SU-DHL-6 (cell line): ENCODE measurements at regions not wholly inside any gene's neighbourhood (a gene's known extent, or its start where the extent isn't known, plus 50 kb on each side); places are given as distances from the start of the nearest gene placed in this dataset.

ENCODE experiments used
- H2AFZ ChIP-seq: fragments of 200-600 bp; sonication (generic); 2 replicates; pipeline ENCODE4 v1.6.1; 2014; ENCODE audit warnings: low read depth, mild to moderate bottlenecking, moderate library complexity, mixed read lengths, antibody characterized with exemption, low read length; ENCODE audit not compliant: severe bottlenecking
- H3F3A ChIP-seq: fragments of 200-600 bp; shearing (Covaris generic); 2 replicates; pipeline ENCODE4 v1.6.0; 2016; ENCODE audit warnings: antibody characterized with exemption, mild to moderate bottlenecking; ENCODE audit not compliant: insufficient read depth
- H3K27ac ChIP-seq: fragments of 200-600 bp; sonication (generic); 2 replicates; pipeline ENCODE4 v1.5.1; 2016; ENCODE audit warnings: low read depth, mild to moderate bottlenecking, low read length, moderate library complexity, mixed read lengths
- H3K27me3 ChIP-seq: fragments of 200-600 bp; sonication (generic), shearing (Covaris generic); 2 replicates; pipeline ENCODE4 v1.6.0; 2014; ENCODE audit warnings: mild to moderate bottlenecking, low read length
- H3K36me3 ChIP-seq: fragments of 200-600 bp; sonication (generic); 2 replicates; pipeline ENCODE4 v1.6.1; 2014; ENCODE audit warnings: mild to moderate bottlenecking, low read length, mixed read lengths
- H3K4me2 ChIP-seq: fragments of 300-600, 200-600 bp; shearing (Covaris generic), sonication (generic); 2 replicates; pipeline ENCODE4 v1.6.0; 2014; ENCODE audit warnings: low read length, low read depth, mild to moderate bottlenecking; ENCODE audit not compliant: poor library complexity, severe bottlenecking
- H3K4me3 ChIP-seq: fragments of 200-600 bp; sonication (generic); 2 replicates; pipeline ENCODE4 v1.5.1; 2014; ENCODE audit warnings: antibody characterized with exemption, low read length, mild to moderate bottlenecking, mixed read lengths; ENCODE audit not compliant: insufficient read depth, poor library complexity, severe bottlenecking
- H3K79me2 ChIP-seq: fragments of 200-600 bp; sonication (generic); 2 replicates; pipeline ENCODE4 v1.6.1; 2014; ENCODE audit warnings: mild to moderate bottlenecking, low read length, moderate library complexity; ENCODE audit not compliant: insufficient read depth
- H3K9ac ChIP-seq: fragments of 200-600 bp; sonication (generic); 2 replicates; pipeline ENCODE4 v1.7.0; 2014; ENCODE audit warnings: mild to moderate bottlenecking, low read length
- H3K9me2 ChIP-seq: fragments of 200-600 bp; sonication (generic); replicated peaks from 2 replicates; pipeline ENCODE4 v1.6.1; 2014; ENCODE audit warnings: low read length; ENCODE audit not compliant: insufficient read depth
- H3K9me3 ChIP-seq: fragments of 200-600 bp; sonication (generic); 2 replicates; pipeline ENCODE4 v1.6.1; 2014; ENCODE audit warnings: low read length, mixed read lengths; ENCODE audit not compliant: insufficient read depth
- H4K20me1 ChIP-seq: fragments of 200-600 bp; sonication (generic); 2 replicates; pipeline ENCODE4 v1.6.1; 2014; ENCODE audit warnings: low read depth, mild to moderate bottlenecking, antibody characterized with exemption, low read length, moderate library complexity, mixed read lengths
- CTCF ChIP-seq: fragments of 200-600 bp; sonication (generic); IDR thresholded peaks from one replicate; pipeline ENCODE4 v1.5.1; 2017; ENCODE audit warnings: antibody characterized with exemption, mild to moderate bottlenecking, low read length, moderate library complexity; ENCODE audit not compliant: insufficient read depth, poor library complexity, severe bottlenecking
- EZH2phosphoT487 ChIP-seq: fragments of 200-600 bp; sonication (generic), shearing (Covaris generic); conservative IDR thresholded peaks from 2 replicates; pipeline ENCODE4 v1.6.1; 2018; ENCODE audit warnings: mild to moderate bottlenecking, antibody characterized with exemption, low read length, moderate library complexity, mixed read lengths

- Histone ChIP-seq H3K36me3 (no peaks in the 10 kb centered on the region), H3K9ac (no peak overlapping the region), H3K27me3 (no peaks in the 10 kb centered on the region), H3K9me3 (no peaks in the 10 kb centered on the region), H3K9me2 (no peaks in the 10 kb centered on the region; the same call in 1 of the 2 replicates), H3K4me3 (no peak overlapping the region), H3K79me2 (no peaks in the 10 kb centered on the region), H2AFZ (no peak overlapping the region), H4K20me1 (no peaks in the 10 kb centered on the region), H3F3A (no peaks in the 10 kb centered on the region), H3K27ac (no peak overlapping the region), H3K4me2 (no peak overlapping the region)
- TF ChIP-seq EZH2phosphoT487, result no peak
- no peak for TF ChIP-seq CTCF
These were observed 780.8 kb upstream of the CDH8 start for GRCh38 chr16:62816971-62817519.

- Histone ChIP-seq H3K27me3 (no peaks in the 10 kb centered on the region), H3F3A (no peaks in the 10 kb centered on the region), H3K9ac (no peak overlapping the region), H3K4me2 (no peak overlapping the region), H3K36me3 (no peaks in the 10 kb centered on the region), H3K9me3 (no peaks in the 10 kb centered on the region), H4K20me1 (no peaks in the 10 kb centered on the region), H3K27ac (no peak overlapping the region), H3K4me3 (no peak overlapping the region), H2AFZ (no peak overlapping the region), H3K79me2 (no peaks in the 10 kb centered on the region), H3K9me2 (no peaks in the 10 kb centered on the region; the same call in 1 of the 2 replicates)
- TF ChIP-seq EZH2phosphoT487, result no peak
- no peak for TF ChIP-seq CTCF
These were observed 778.7 kb upstream of the CDH8 start for GRCh38 chr16:62814891-62815290.

- no peak overlapping the region for H3K4me3 ChIP-seq
- H3K9ac ChIP-seq, result no peak overlapping the region
- no peaks in the 10 kb centered on the region for H3K9me2 ChIP-seq
- no peaks in the 10 kb centered on the region for H3K36me3 ChIP-seq
- H3K9me3 ChIP-seq, result peaks cover 4% of the 10 kb centered on the region; the same call in 1 of the 2 replicates
- H3K27ac ChIP-seq, result no peak overlapping the region
- TF ChIP-seq CTCF (no peak), EZH2phosphoT487 (no peak)
- no peaks in the 10 kb centered on the region for H3F3A ChIP-seq
- no peaks in the 10 kb centered on the region for H3K79me2 ChIP-seq
- no peaks in the 10 kb centered on the region for H4K20me1 ChIP-seq
- no peak overlapping the region for H3K4me2 ChIP-seq
- no peak overlapping the region for H2AFZ ChIP-seq
- H3K27me3 ChIP-seq, result no peaks in the 10 kb centered on the region
These were observed 769.1 kb upstream of the CDH8 start for GRCh38 chr16:62805221-62805857.
